Right lobe of liver (tissue), 6 donors: ENCODE measurements at regions not wholly inside any gene's neighbourhood (a gene's known extent, or its start where the extent isn't known, plus 50 kb on each side); places are given as distances from the start of the nearest gene placed in this dataset.

Source experiments
- ATAC-seq, 4 donors: fragments of 200-7000 bp; cut with Tn5 transposase; one replicate each; pipeline ENCODE4 v1.9.1; 2020; ENCODE audit warnings: mild to moderate bottlenecking in 4 of 4, moderate library complexity in 4 of 4
- DNase-seq, 3 donors: peaks; one replicate each; pipeline ENCODE4 v3.0.0-alpha.2; 2020
- H3K27ac ChIP-seq, 3 donors: fragments of 200-600 bp; one replicate each; pipeline ENCODE4 v1.8.0; 2022
- H3K27me3 ChIP-seq, 2 donors: fragments of 200-600 bp; one replicate each; pipeline ENCODE4 v1.8.0; 2022
- H3K36me3 ChIP-seq, 4 donors: fragments of 200-600 bp; sonication (generic) in 1 of 4; one replicate each; pipeline versions ENCODE4 v1.5.1 to v1.8.0; 2017 to 2022; ENCODE audit warnings: control low read depth in 1 of 4
- H3K4me1 ChIP-seq, 4 donors: fragments of 200-600 bp; sonication (generic) in 1 of 4; one replicate each; pipeline versions ENCODE4 v1.5.1 to v1.8.0; 2017 to 2022; ENCODE audit warnings: control low read depth in 1 of 4
- H3K4me3 ChIP-seq, 3 donors: fragments of 200-600 bp; one replicate each; pipeline ENCODE4 v1.8.0; 2022
- H3K9me3 ChIP-seq, 4 donors: fragments of 200-600 bp; sonication (generic) in 1 of 4; one replicate each; pipeline versions ENCODE4 v1.5.1 to v1.8.0; 2017 to 2022; ENCODE audit warnings: control low read depth in 1 of 4
- POLR2A ChIP-seq: fragments of 450-650 bp; IDR thresholded peaks from one replicate; pipeline ENCODE4 v1.6.1; 2017; ENCODE audit warnings: antibody characterized with exemption, mild to moderate bottlenecking
- WGBS: methylation state at CpG from one replicate; pipeline ENCODE4 v1.1.6; 2018; ENCODE audit warnings: low coverage, low lambda C conversion rate; ENCODE audit not compliant: insufficient coverage; ENCODE audit errors: missing lambda C conversion rate; 5-methylcytosine and 5-hydroxymethylcytosine counted together
- intact Hi-C, 2 donors: fragments of 100-400 bp; cut with DNase I; formaldehyde crosslinking; loops; one replicate each; pipeline versions ENCODE4 v1.11.2 to v1.14.1; 2022
- TF ChIP-seq, protein P1 (sequence below), 4 donors: fragments of 200-600 bp in 3 of 4; fragments of 450-650 bp in 1 of 4; IDR thresholded peaks; one replicate each; pipeline versions ENCODE4 v1.5.1 to v1.8.0; 2016 to 2022; ENCODE audit warnings: antibody characterized with exemption in 4 of 4, mild to moderate bottlenecking in 2 of 4
- donor health status: DM: no; HTN: yes; CAD: no.
- donor health status: DM: no; HTN: no; CAD: no.
- donor health status: DM: no; HTN: no; CAD: no.
- donor health status: DM: no; HTN: yes; CAD: no.
- donor health status: DM: no; HTN: yes; CAD: no.

DNA sequence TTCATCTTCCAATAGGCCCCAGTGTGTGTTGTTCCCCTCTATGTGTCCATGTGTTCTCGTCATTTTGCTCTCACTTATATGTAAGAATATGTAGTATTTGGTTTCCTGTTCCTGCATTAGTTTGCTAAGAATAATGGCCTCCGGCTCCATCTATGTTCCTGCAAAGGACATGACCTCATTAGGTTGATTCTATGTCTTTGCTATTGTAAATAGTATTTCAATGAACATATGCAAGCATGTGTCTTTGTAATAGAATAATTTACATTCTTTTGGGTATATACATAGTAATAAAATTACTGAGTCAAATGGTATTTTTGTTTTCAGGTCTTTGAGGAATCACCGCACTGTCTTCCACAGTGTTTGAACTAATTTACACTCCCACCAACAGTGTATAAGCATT lies 202.9 kb upstream of the KIRREL3 start:
- no peak for ATAC-seq
- Histone ChIP-seq H3K36me3 (no peaks in the 10 kb centered on the region), H3K27ac (no peak overlapping the region), H3K4me1 (no peaks in the 10 kb centered on the region), H3K27me3 (no peaks in the 10 kb centered on the region), H3K9me3 (no peaks in the 10 kb centered on the region), H3K4me3 (no peak overlapping the region)
- WGBS = 21% methylated on average over 3 of the region's 3 CpGs
- no peak for TF ChIP-seq POLR2A
- TF ChIP-seq, protein P1, sequence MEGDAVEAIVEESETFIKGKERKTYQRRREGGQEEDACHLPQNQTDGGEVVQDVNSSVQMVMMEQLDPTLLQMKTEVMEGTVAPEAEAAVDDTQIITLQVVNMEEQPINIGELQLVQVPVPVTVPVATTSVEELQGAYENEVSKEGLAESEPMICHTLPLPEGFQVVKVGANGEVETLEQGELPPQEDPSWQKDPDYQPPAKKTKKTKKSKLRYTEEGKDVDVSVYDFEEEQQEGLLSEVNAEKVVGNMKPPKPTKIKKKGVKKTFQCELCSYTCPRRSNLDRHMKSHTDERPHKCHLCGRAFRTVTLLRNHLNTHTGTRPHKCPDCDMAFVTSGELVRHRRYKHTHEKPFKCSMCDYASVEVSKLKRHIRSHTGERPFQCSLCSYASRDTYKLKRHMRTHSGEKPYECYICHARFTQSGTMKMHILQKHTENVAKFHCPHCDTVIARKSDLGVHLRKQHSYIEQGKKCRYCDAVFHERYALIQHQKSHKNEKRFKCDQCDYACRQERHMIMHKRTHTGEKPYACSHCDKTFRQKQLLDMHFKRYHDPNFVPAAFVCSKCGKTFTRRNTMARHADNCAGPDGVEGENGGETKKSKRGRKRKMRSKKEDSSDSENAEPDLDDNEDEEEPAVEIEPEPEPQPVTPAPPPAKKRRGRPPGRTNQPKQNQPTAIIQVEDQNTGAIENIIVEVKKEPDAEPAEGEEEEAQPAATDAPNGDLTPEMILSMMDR (IDR thresholded peaks at IDR 0.05) = no peak
- DNase-seq = no peak
- intact Hi-C loops = no loop called here

DNA sequence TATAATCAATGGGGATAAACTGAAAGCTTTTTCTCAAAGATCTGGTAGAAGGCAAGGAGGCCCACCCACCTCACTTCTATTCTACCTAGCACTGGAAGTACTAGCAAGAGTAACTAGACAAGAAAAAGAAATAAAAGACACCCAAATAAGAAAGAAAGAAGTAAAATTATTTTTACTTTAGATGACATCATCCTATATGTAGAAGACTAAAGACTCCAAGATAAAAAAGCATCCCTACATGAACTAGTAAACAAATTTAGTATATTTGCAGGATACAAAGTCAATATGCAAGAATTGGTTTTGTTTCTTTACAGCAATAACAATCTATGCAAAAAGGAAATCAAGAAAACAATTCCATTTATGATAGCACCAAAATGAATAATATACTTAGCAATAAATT lies 201.5 kb upstream of the KIRREL3 start:
- no peak overlapping the region for H3K4me3 ChIP-seq
- intact Hi-C loops = no loop called here
- TF ChIP-seq, protein P1 (IDR thresholded peaks at IDR 0.05) = no peak
- TF ChIP-seq POLR2A = no peak
- H3K27me3 ChIP-seq = no peaks in the 10 kb centered on the region
- H3K36me3 ChIP-seq = no peaks in the 10 kb centered on the region
- ATAC-seq = no peak
- H3K27ac ChIP-seq = no peak overlapping the region
- H3K4me1 ChIP-seq = no peaks in the 10 kb centered on the region
- H3K9me3 ChIP-seq = no peaks in the 10 kb centered on the region
- no peak for DNase-seq

DNA sequence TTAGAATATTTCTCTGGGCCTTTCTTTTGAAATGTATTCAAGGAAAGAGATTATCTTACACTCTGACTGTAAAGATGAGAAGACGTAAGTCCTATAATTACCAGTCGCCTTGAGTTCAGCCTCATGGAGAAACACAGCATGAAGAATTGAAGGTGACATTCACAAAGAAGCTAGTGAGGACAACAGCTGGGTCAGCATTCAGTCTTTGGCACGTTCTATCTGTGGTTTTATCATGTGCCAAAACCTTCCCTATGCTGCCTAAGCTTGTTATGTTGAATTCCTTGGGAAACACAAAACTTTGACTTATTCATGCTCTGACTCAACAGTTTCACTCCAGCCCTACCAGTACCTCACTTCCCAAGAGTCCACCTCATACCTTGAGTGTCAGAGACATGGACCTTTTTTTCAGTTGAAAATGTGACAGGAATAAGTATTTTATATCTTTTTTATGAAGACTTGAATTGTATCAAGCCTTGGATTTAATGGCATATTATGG lies 198.8 kb upstream of the KIRREL3 start:
- Histone ChIP-seq H3K9me3 (no peaks in the 10 kb centered on the region), H3K4me3 (no peak overlapping the region), H3K27ac (no peak overlapping the region), H3K4me1 (no peaks in the 10 kb centered on the region), H3K36me3 (no peaks in the 10 kb centered on the region), H3K27me3 (no peaks in the 10 kb centered on the region)
- ATAC-seq = no peak
- TF ChIP-seq, protein P1 (IDR thresholded peaks at IDR 0.05) = no peak
- TF ChIP-seq POLR2A = no peak
- 59% methylated on average over 3 of the region's 3 CpGs for WGBS
- intact Hi-C loops = no loop called here
- DNase-seq = no peak

DNA sequence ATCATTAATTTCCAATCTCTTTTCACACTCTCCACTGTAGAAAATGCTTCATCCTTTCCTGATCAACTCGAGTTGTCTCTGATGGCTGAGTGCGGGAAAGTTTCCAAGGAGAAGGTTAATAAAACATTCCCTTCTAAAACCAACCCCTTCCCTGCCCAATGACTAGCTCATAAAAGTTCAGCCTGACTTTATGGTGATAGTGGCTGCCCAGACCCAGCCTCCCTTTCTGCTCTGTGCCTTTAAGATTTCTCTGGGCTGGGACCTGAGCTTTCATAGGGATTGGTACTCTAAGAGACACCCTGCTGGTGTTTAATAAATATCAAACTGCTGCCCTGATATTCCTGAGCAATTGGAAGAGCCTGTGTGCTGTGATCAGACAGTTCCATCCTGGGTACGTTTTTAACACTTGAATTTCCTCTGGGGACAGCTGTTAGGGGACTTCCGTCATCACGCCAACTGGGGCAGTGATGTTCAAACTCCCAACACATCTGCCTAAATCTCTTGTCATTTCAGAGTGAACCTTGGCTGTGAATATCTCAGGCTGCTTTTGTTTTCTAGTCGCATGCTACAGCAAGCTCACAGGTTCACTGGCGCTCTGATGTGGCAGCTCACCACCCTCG lies 195.0 kb upstream of the KIRREL3 start:
- H3K27me3 ChIP-seq = no peaks in the 10 kb centered on the region
- no peaks in the 10 kb centered on the region for H3K9me3 ChIP-seq
- intact Hi-C loops = no loop called here

More for the DNA sequence above, 195.0 kb upstream of the KIRREL3 start:
- ATAC-seq (no peak), DNase-seq (no peak)
- no peaks in the 10 kb centered on the region for H3K4me1 ChIP-seq
- TF ChIP-seq, protein P1 (IDR thresholded peaks at IDR 0.05) = no peak
- no peak for TF ChIP-seq POLR2A
- no peaks in the 10 kb centered on the region for H3K36me3 ChIP-seq
- H3K4me3 ChIP-seq = no peak overlapping the region
- WGBS = 56% methylated on average over 6 of the region's 8 CpGs
- H3K27ac ChIP-seq = no peak overlapping the region
